Neural crest cell (in vitro differentiated cells): ENCODE measurements at regions not wholly inside any gene's neighbourhood (a gene's known extent, or its start where the extent isn't known, plus 50 kb on each side); places are given as distances from the start of the nearest gene placed in this dataset.

Source experiments
- DNase-seq: peaks from one replicate; pipeline ENCODE4 v3.0.0; 2021; ENCODE audit warnings: low read depth, mixed read lengths, low spot score
- H3K27ac Mint-ChIP-seq: one replicate; pipeline ENCODE4 v1.8.0; 2021; ENCODE audit warnings: mild to moderate bottlenecking, mixed read lengths; ENCODE audit not compliant: unreplicated experiment
- H3K27me3 Mint-ChIP-seq: 2 replicates; pipeline ENCODE4 v1.8.0; 2021; ENCODE audit warnings: low read depth, mild to moderate bottlenecking, mixed read lengths
- H3K36me3 Mint-ChIP-seq: 2 replicates; pipeline ENCODE4 v1.8.0; 2021; ENCODE audit warnings: low read depth, mild to moderate bottlenecking, mixed read lengths
- H3K4me1 Mint-ChIP-seq: 2 replicates; pipeline ENCODE4 v1.8.0; 2021; ENCODE audit warnings: mixed read lengths
- H3K4me3 Mint-ChIP-seq: one replicate; pipeline ENCODE4 v1.8.0; 2021; ENCODE audit warnings: mild to moderate bottlenecking, mixed read lengths
- H3K9me3 Mint-ChIP-seq: 2 replicates; pipeline ENCODE4 v1.8.0; 2021; ENCODE audit warnings: mixed read lengths
- CTCF ChIP-seq: fragments of 200-600 bp; sonication (generic); conservative IDR thresholded peaks from 2 replicates; pipeline ENCODE4 v1.5.0; 2021; ENCODE audit warnings: antibody characterized with exemption, mild to moderate bottlenecking

- Mint-ChIP-seq H3K9me3 (peaks cover 12% of the 10 kb centered on the region), H3K4me3 (no peak overlapping the region), H3K27ac (no peak overlapping the region), H3K36me3 (no peaks in the 10 kb centered on the region), H3K4me1 (no peaks in the 10 kb centered on the region), H3K27me3 (peaks cover 3% of the 10 kb centered on the region)
- DNase-seq: no peak
- TF ChIP-seq CTCF: no peak
Observed at GRCh38 chr1:118773656-118774055, 214.5 kb downstream of the TBX15 start.

GRCh38 chr1:118767971-118768370 lies 220.2 kb downstream of the TBX15 start:
- Mint-ChIP-seq H3K4me1 (no peaks in the 10 kb centered on the region), H3K4me3 (no peak overlapping the region), H3K27me3 (peaks cover 5% of the 10 kb centered on the region), H3K9me3 (peaks cover 11% of the 10 kb centered on the region), H3K27ac (no peak overlapping the region), H3K36me3 (no peaks in the 10 kb centered on the region)
- TF ChIP-seq CTCF: no peak
- no peak for DNase-seq

- no peak for TF ChIP-seq CTCF
- Mint-ChIP-seq H3K4me3 (no peak overlapping the region), H3K27me3 (peaks cover 7% of the 10 kb centered on the region), H3K27ac (no peak overlapping the region), H3K36me3 (no peaks in the 10 kb centered on the region), H3K4me1 (no peaks in the 10 kb centered on the region), H3K9me3 (no peaks in the 10 kb centered on the region)
- DNase-seq: no peak
Observed at GRCh38 chr1:118753976-118754375, 234.2 kb downstream of the TBX15 start.

GRCh38 chr1:118751166-118751565 lies 237.0 kb downstream of the TBX15 start:
- Mint-ChIP-seq H3K4me1 (no peaks in the 10 kb centered on the region), H3K9me3 (no peaks in the 10 kb centered on the region), H3K27me3 (peaks cover 7% of the 10 kb centered on the region), H3K36me3 (no peaks in the 10 kb centered on the region), H3K27ac (no peak overlapping the region), H3K4me3 (no peak overlapping the region)
- no peak for DNase-seq
- TF ChIP-seq CTCF: no peak

- Mint-ChIP-seq H3K27ac (no peak overlapping the region), H3K27me3 (no peaks in the 10 kb centered on the region), H3K36me3 (no peaks in the 10 kb centered on the region), H3K4me3 (no peak overlapping the region), H3K4me1 (no peaks in the 10 kb centered on the region), H3K9me3 (no peaks in the 10 kb centered on the region)
- no peak for DNase-seq
- no peak for TF ChIP-seq CTCF
Observed at GRCh38 chr1:118744420-118744819, 243.7 kb downstream of the TBX15 start.

- Mint-ChIP-seq H3K4me3 (no peak overlapping the region), H3K9me3 (no peaks in the 10 kb centered on the region), H3K27ac (no peak overlapping the region), H3K27me3 (no peaks in the 10 kb centered on the region), H3K36me3 (no peaks in the 10 kb centered on the region), H3K4me1 (no peaks in the 10 kb centered on the region)
- TF ChIP-seq CTCF: no peak
- no peak for DNase-seq
Observed at GRCh38 chr1:118739501-118739900, 248.6 kb downstream of the TBX15 start.
